Naive thymus-derived CD8-positive, alpha-beta T cell (primary cell): ENCODE measurements at regions not wholly inside any gene's neighbourhood (a gene's known extent, or its start where the extent isn't known, plus 50 kb on each side); places are given as distances from the start of the nearest gene placed in this dataset.
"Not testable (repeated sequence)": the region's sequence is repeated elsewhere in the genome, so short reads cannot be mapped to it uniquely, and the experiment has no call there.

Experiments used
- ATAC-seq, 2 donors: fragments of 150-1000 bp; cut with Tn5 transposase in 1 of 2; sonication (Bioruptor Pico), chemical (Tn5 transposase) in 1 of 2; 1 replicate in 1 of 2; 2 replicates in 1 of 2; pipeline ENCODE4 v1.10.0; 2021; ENCODE audit warnings: mild to moderate bottlenecking in 2 of 2, moderate library complexity in 2 of 2
- POLR2A ChIA-PET: fragments of 350-600 bp; sonication (Branson Sonifier 250); formaldehyde crosslinking; loops from one replicate; lab custom pipeline; 2021; ENCODE audit warnings: antibody characterized with exemption; lab: Charles Lee
- DNase-seq, 10 donors: peaks; one replicate each; pipeline versions ENCODE4 v3.0.0 to v3.0.0-alpha.2; 2020 to 2022
- H3K27ac Mint-ChIP-seq, 10 donors: one replicate each; pipeline ENCODE4 v1.8.0; 2020 to 2022; ENCODE audit warnings: mild to moderate bottlenecking in 10 of 10, mixed read lengths in 10 of 10, moderate library complexity in 4 of 10, inconsistent platforms in 1 of 10
- H3K27me3 Mint-ChIP-seq, 5 donors: one replicate each; pipeline ENCODE4 v1.8.0; 2021 to 2022; ENCODE audit warnings: mixed read lengths in 5 of 5
- H3K36me3 Mint-ChIP-seq, 3 donors: one replicate each; pipeline ENCODE4 v1.8.0; 2020 to 2022; ENCODE audit warnings: mixed read lengths in 3 of 3, mild to moderate bottlenecking in 2 of 3, inconsistent platforms in 1 of 3
- H3K4me1 Mint-ChIP-seq, 4 donors: one replicate each; pipeline ENCODE4 v1.8.0; 2021 to 2022; ENCODE audit warnings: mixed read lengths in 4 of 4
- H3K4me3 Mint-ChIP-seq, 10 donors: one replicate each; pipeline ENCODE4 v1.8.0; 2020 to 2022; ENCODE audit warnings: mild to moderate bottlenecking in 10 of 10, mixed read lengths in 10 of 10, moderate library complexity in 6 of 10, inconsistent platforms in 1 of 10
- H3K9me3 Mint-ChIP-seq, 9 donors: one replicate each; pipeline ENCODE4 v1.8.0; 2020 to 2022; ENCODE audit warnings: mixed read lengths in 9 of 9, mild to moderate bottlenecking in 3 of 9, inconsistent platforms in 1 of 9, moderate library complexity in 1 of 9

DNA sequence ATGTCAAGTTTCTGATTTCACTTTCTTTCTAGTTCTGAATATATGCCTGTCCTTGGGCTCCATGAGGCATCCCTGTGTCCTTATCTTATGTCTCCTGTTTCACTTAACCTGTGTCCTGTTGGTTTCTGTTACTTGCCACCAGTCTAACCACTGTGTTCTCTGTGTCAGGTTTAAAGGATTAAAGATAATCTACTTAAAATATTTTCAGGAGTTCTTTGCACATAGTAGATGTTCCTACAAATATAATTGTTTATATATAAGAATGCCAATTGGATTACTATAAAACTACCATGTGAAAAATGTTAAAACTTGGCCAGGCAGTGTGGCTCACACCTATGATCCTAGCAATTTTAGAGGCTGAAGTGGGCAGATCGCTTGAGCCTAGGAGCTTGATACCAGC, 406.4 kb downstream of the CCER1 start:
- H3K27ac Mint-ChIP-seq: no peak overlapping the region
- ATAC-seq: no peak

DNA sequence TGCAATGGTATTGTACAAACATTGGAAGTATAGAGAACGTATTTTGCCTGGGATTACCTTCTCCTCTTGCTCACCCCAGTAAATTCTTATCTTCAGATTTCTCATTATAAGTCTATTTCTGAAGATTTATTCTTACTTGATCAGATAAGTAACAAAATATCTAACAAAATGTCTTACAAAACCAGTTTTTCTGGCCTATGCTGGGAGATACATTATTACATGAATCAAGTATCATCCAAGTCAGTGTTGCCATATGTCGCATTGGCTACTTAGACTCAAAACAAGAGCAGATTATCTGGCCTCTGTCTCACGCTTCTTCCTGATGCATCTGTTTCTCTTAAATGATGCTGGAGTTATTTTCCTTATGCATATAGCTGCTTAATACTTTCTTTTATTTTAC, 408.5 kb downstream of the CCER1 start:
- no peaks in the 10 kb centered on the region for H3K27me3 Mint-ChIP-seq
- no peaks in the 10 kb centered on the region for H3K36me3 Mint-ChIP-seq

More for the DNA sequence above, 406.4 kb downstream of the CCER1 start:
- Mint-ChIP-seq H3K9me3 (no peaks in the 10 kb centered on the region), H3K4me3 (no peak overlapping the region), H3K27me3 (no peaks in the 10 kb centered on the region), H3K36me3 (no peaks in the 10 kb centered on the region), H3K4me1 (no peaks in the 10 kb centered on the region)
- DNase-seq: no peak
- POLR2A ChIA-PET: no interaction called here

DNA sequence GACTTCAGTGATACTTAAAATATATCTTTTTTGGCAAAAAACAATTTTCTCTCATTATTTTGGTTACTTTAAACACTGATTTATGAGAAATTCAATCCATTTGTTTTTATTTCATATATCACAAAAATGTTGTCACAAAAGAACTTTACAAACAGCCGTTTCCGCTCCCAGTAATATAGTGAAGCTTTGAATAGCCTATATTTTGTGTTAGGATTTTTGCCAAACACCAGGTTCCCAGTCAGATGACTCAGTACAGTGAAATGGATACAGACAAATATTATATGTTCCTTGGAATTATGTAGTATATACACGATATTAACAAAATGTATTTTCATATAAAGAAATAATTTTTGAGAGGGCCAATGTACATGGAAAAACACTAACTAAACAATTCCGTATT, 411.1 kb downstream of the CCER1 start:
- DNase-seq: no peak
- no peaks in the 10 kb centered on the region for H3K9me3 Mint-ChIP-seq
- POLR2A ChIA-PET: no interaction called here
- H3K4me1 Mint-ChIP-seq: no peaks in the 10 kb centered on the region
- H3K27me3 Mint-ChIP-seq: no peaks in the 10 kb centered on the region
- no peak overlapping the region for H3K4me3 Mint-ChIP-seq
- H3K36me3 Mint-ChIP-seq: no peaks in the 10 kb centered on the region
- no peak overlapping the region for H3K27ac Mint-ChIP-seq
- ATAC-seq: no peak

More for the DNA sequence above, 408.5 kb downstream of the CCER1 start:
- DNase-seq: no peak
- POLR2A ChIA-PET: no interaction called here
- Mint-ChIP-seq H3K4me3 (no peak overlapping the region), H3K9me3 (no peaks in the 10 kb centered on the region), H3K4me1 (no peaks in the 10 kb centered on the region), H3K27ac (no peak overlapping the region)
- no peak for ATAC-seq

DNA sequence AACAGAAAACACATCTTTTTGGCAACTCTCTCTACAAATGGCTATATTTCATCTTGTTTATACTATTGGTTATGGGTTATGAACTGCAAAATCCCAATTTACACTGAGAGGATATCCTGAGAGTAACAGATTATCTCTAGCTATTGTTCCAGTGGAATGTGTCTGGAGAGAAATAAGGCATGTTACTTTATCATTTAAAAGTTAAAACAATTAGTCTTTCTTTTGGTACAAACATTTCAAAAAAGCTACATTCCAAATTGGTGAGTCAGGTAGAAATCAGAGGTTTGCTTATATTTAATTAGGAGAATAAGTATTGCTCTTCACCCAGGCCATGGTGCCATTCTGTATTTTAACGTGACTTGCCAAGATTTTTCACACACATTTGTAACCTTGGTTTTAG, 411.6 kb downstream of the CCER1 start:
- Mint-ChIP-seq H3K36me3 (no peaks in the 10 kb centered on the region), H3K4me1 (no peaks in the 10 kb centered on the region), H3K27ac (no peak overlapping the region), H3K4me3 (no peak overlapping the region), H3K27me3 (no peaks in the 10 kb centered on the region), H3K9me3 (no peaks in the 10 kb centered on the region)
- ATAC-seq (no peak), DNase-seq (no peak)
- POLR2A ChIA-PET: no interaction called here

DNA sequence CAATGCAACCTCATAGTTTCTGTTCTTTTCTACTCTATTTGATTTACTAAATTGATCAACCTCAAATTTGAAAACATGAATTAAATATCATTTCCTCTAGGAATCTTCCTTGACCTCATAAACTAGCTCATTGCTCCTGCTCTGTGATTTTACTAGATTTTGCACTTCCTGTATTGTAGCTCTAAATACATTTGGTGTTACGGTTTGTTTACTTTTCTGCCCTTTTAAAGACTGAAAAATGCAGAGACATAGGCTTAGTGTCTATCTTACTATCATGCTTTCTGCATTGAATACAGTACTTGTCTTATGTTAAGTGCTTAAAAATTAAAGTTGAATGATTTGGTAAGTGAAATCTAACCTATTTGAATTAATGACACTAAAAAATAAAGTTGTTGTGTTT, 412.1 kb downstream of the CCER1 start:
- H3K4me1 Mint-ChIP-seq, H3K27ac Mint-ChIP-seq, DNase-seq, ATAC-seq, H3K36me3 Mint-ChIP-seq, H3K9me3 Mint-ChIP-seq, H3K27me3 Mint-ChIP-seq, POLR2A ChIA-PET, H3K4me3 Mint-ChIP-seq: not testable (repeated sequence)

DNA sequence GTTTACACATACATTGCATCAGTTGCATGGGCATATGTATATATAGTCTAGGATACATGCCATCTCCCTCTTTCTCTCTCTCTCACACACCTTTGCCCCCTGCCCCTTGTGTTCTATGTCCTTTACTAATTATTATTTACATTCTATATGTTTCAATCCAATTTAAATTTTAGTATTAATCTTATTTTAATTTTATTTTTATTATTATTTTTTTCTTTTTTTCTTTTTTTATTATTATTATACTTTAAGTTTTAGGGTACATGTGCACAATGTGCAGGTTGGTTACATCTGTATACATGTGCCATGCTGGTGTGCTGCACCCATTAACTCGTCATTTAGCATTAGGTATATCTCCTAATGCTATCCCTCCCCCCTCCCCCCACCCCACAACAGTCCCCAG, 421.1 kb downstream of the CCER1 start:
- H3K27me3 Mint-ChIP-seq, H3K36me3 Mint-ChIP-seq, H3K27ac Mint-ChIP-seq, H3K4me3 Mint-ChIP-seq, DNase-seq, POLR2A ChIA-PET, H3K4me1 Mint-ChIP-seq, ATAC-seq: not testable (repeated sequence)
- H3K9me3 Mint-ChIP-seq: peaks cover 0 to 10% (median 5%) of the 10 kb centered on the region in 9 donors

DNA sequence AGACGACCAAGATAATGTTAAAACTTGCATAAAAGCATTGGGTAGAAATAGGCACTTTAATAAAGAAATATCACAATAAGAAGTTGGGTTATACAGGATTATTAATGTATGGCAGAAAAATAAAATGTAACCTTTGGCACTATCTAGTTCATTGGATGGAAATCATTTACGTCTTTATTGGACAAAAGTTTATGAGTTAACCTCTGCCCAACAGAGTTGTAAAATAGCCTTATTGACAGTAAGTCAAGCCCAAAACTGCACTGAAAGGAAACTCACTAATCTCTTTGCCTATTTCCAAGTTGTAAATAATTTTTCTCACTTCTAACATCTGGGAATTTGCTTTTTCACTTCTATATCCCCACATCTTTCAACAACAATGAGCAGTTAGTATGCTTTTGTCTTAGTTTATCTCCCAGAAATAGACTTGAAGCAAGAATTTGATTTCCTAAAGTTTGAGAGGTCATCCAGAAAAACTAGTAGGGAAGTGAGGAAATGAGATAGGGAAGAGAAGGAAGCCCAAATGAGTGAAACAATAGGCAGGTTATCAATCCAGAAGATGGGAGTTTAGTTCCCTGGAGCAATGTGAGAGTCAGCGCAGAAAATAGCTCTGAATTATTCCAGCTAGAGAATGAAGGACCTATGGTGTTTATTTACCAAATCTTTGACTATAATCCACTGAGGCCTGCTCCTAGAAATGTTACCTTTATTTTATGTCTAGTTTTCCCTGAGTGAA, 434.8 kb downstream of the CCER1 start:
- no peaks in the 10 kb centered on the region for H3K36me3 Mint-ChIP-seq
- H3K27ac Mint-ChIP-seq: no peak overlapping the region
- ATAC-seq (no peak), DNase-seq (no peak)
- POLR2A ChIA-PET: no interaction called here
- H3K9me3 Mint-ChIP-seq: peaks cover 0 to 12% (median 0%) of the 10 kb centered on the region in 9 donors
- no peak overlapping the region for H3K4me3 Mint-ChIP-seq
- H3K4me1 Mint-ChIP-seq: peaks cover 0 to 2% (median 0%) of the 10 kb centered on the region in 4 donors
- H3K27me3 Mint-ChIP-seq: peaks cover 0 to 3% (median 0%) of the 10 kb centered on the region in 5 donors

DNA sequence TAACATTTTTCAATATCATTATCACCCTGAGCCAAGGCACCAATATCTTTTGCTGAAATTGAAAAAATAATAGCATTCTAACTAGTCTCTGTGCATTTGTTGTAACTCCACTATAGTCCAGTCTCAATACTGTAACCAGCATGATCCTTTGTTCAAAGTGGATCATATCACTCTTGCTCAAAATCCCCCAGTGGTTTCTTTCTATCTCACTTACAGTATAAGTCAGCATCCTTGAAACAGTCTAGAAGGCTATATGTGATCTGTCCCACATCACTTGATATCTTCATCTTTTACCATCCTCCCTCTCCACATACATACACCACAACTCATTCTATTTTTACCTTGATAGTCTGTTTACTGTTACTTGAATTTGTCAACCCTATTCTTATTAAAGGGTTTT, 435.7 kb downstream of the CCER1 start:
- Mint-ChIP-seq H3K9me3 (peaks cover 0 to 12% (median 0%) of the 10 kb centered on the region in 9 donors), H3K4me3 (no peak overlapping the region), H3K4me1 (peaks cover 0 to 2% (median 0%) of the 10 kb centered on the region in 4 donors), H3K27me3 (peaks cover 0 to 3% (median 0%) of the 10 kb centered on the region in 5 donors), H3K27ac (no peak overlapping the region), H3K36me3 (no peaks in the 10 kb centered on the region)
- DNase-seq (no peak), ATAC-seq (no peak)
- POLR2A ChIA-PET: no interaction called here

DNA sequence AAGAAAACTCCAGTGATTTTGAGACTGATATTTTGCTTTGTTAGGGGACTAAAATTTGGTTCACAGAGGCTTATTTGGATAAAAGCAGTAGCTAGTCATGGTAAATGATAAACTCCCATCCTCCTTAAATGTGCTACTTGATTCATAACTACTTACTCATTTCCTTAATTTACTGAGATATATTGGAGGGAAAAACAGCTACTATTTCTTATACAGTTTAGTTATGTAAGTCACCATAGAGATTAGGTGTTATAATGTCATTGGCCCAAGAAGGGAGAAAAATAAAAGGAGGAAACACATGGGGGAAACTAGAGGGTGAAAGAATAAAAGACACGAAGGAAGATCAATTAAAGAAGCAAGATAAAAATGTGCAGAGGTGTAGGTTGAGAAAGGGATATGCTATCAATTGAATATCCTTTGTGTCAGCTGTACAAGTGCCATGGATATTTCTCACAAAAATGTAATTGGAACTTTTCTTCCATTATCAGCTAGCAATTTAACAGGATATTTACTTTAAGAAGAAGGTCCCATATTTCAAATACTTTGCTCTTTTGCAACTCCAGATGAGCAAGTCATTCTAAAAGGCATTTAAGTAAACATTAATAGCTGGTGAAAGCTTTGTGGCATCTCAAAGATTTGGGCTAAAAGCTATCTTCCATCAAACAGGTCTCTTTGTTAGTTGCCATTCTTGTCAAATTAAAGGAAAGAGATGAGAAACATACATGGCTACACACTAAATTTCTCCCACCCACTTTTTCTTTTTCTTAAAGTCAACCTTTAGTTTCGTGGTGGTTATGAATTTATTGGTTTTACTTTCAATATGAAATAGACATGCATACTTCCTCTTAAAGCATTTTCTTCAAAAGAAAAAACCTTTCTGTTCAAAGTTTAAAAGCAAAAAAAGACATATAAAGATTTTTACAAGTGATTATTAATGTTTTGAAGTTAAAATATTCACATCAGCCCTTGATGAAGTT, 439.5 kb downstream of the CCER1 start:
- Mint-ChIP-seq H3K27ac (no peak overlapping the region), H3K4me3 (no peak overlapping the region), H3K27me3 (peaks cover 0 to 3% (median 0%) of the 10 kb centered on the region in 5 donors), H3K36me3 (no peaks in the 10 kb centered on the region), H3K4me1 (peaks cover 0 to 2% (median 0%) of the 10 kb centered on the region in 4 donors), H3K9me3 (peaks cover 0 to 12% (median 0%) of the 10 kb centered on the region in 9 donors)
- ATAC-seq: no peak
- POLR2A ChIA-PET: no interaction called here
- DNase-seq: no peak

DNA sequence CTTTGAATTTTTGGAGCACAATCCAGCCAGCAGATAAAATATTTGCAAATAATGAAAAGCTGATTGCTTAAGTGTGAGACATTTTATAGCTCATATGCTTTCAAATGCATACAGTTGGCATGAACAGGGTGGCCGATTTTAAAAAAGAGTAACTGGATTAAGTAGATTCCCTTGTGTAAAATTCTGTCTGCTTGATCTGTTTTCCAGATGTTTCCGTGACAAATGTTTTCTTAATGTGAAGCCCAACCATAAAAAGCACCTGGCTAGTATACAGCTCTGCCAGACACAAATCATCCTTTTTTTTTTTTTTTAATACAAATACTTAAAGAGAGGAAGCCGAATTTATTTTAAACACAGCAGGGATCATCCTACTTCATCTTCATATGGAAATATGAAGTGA, 440.7 kb downstream of the CCER1 start:
- H3K9me3 Mint-ChIP-seq: peaks cover 0 to 20% (median 0%) of the 10 kb centered on the region in 9 donors
- no peak overlapping the region for H3K4me3 Mint-ChIP-seq
- H3K36me3 Mint-ChIP-seq: no peaks in the 10 kb centered on the region
- peaks cover 0 to 2% (median 0%) of the 10 kb centered on the region in 4 donors for H3K4me1 Mint-ChIP-seq
- H3K27ac Mint-ChIP-seq: no peak overlapping the region
- POLR2A ChIA-PET: no interaction called here
- peaks cover 0 to 3% (median 0%) of the 10 kb centered on the region in 5 donors for H3K27me3 Mint-ChIP-seq
- no peak for ATAC-seq
- no peak for DNase-seq

DNA sequence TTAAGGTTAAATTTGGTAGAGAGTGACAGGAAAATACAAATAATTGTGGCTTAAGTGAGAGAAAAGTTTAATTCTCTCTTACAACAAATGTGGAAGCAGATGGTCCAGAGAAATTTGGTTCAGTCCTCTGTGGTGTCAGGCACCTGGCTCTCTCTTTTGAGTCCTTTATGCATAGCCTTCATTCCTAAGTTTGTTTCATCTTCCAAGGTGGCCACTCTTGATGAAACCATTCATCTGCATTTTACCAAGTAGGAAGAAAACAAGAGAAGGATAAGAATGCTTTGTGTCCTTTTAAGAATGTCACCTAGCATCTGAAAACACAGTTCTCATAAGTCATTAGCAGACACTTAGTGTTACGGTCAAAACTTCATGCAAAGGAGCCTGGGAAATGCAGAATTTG, 442.5 kb downstream of the CCER1 start:
- no peak for ATAC-seq
- Mint-ChIP-seq H3K4me1 (peaks cover 0 to 2% (median 0%) of the 10 kb centered on the region in 4 donors), H3K36me3 (no peaks in the 10 kb centered on the region), H3K27ac (no peak overlapping the region), H3K4me3 (no peak overlapping the region), H3K9me3 (peaks cover 0 to 12% (median 0%) of the 10 kb centered on the region in 9 donors), H3K27me3 (peaks cover 0 to 3% (median 0%) of the 10 kb centered on the region in 5 donors)
- DNase-seq: no peak
- POLR2A ChIA-PET: no interaction called here

DNA sequence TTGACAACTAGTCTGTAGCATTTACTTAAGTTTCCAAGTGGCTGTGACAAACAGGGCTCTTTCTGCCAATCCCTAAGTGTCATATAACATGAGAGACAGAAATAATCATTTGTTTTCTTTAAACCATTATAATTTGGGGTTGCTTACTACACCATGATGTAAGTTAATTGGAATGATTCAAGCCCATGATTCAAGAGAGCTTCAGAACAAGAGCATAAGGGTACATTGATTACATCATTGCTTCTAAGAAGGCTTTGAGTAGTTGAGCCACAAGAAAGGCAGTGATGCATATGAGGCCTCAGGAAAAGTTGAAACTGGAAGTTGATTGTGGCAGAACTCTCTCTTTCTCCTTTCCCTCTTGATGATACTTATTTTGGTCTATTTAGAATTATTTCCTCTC, 444.0 kb downstream of the CCER1 start:
- POLR2A ChIA-PET: no interaction called here
- peaks cover 0 to 9% (median 0%) of the 10 kb centered on the region in 9 donors for H3K9me3 Mint-ChIP-seq
- no peaks in the 10 kb centered on the region for H3K36me3 Mint-ChIP-seq
- DNase-seq (no peak), ATAC-seq (no peak)
- H3K4me1 Mint-ChIP-seq: peaks cover 0 to 2% (median 0%) of the 10 kb centered on the region in 4 donors
- H3K27me3 Mint-ChIP-seq: peaks cover 0 to 2% (median 0%) of the 10 kb centered on the region in 5 donors
- H3K4me3 Mint-ChIP-seq: no peak overlapping the region
- peak overlapping the region in 1 of 10 donors; percentile 11 for H3K27ac Mint-ChIP-seq

DNA sequence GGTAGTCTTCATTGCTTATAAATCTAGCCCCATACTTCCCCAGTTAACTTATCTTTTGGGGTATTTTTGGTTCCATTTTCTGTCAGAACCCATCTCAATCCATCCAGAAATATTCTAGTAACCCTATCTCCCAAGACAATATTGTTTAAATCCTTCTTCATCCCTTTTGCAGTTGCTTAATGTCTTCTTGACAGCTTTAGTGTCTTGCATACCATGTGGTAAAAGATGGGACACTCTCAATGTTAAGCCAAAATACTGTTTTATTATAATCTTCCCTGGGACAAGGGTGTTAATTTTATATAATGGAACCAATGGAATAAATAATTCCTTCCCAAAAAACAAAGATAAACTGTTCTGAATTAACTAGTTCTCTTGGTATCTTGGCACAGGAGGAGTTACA, 450.2 kb downstream of the CCER1 start:
- no peaks in the 10 kb centered on the region for H3K36me3 Mint-ChIP-seq
- POLR2A ChIA-PET: no interaction called here
- no peak overlapping the region for H3K27ac Mint-ChIP-seq
- H3K4me3 Mint-ChIP-seq: no peak overlapping the region
- no peak for DNase-seq
- H3K27me3 Mint-ChIP-seq: no peaks in the 10 kb centered on the region
- H3K9me3 Mint-ChIP-seq: peaks cover 0 to 5% (median 0%) of the 10 kb centered on the region in 9 donors
- ATAC-seq: no peak
- no peaks in the 10 kb centered on the region for H3K4me1 Mint-ChIP-seq
